WTC11 (cell line): ENCODE measurements at regions not wholly inside any gene's neighbourhood (a gene's known extent, or its start where the extent isn't known, plus 50 kb on each side); places are given as distances from the start of the nearest gene placed in this dataset.

Experiments
- ZNF671 ChIP-seq: fragments of 250-450 bp; sonication (Bioruptor Pico); IDR thresholded peaks from 2 replicates; pipeline ENCODE4 v1.8.0; 2021; ENCODE audit warnings: mild to moderate bottlenecking
- TF ChIP-seq, protein P1 (sequence below): fragments of 200-600 bp; IDR thresholded peaks from 2 replicates; pipeline ENCODE4 v1.8.0; 2022; ENCODE audit warnings: antibody characterized with exemption
- TF ChIP-seq, protein P2 (sequence below): sonication (generic); formaldehyde crosslinking; IDR thresholded peaks from 2 replicates; pipeline ENCODE4 v1.8.1; 2023; ENCODE audit warnings: mild to moderate bottlenecking, missing genetic modification reagents, moderate library complexity
- TF ChIP-seq, protein P3 (sequence below): sonication (generic); formaldehyde crosslinking; IDR thresholded peaks from 2 replicates; pipeline ENCODE4 v1.8.1; 2023; ENCODE audit warnings: mild to moderate bottlenecking, missing genetic modification reagents, moderate library complexity
- TF ChIP-seq, protein P4 (sequence below): sonication (generic); formaldehyde crosslinking; conservative IDR thresholded peaks from 2 replicates; pipeline ENCODE4 v1.8.1; 2023; ENCODE audit warnings: mild to moderate bottlenecking, low read depth, missing genetic modification reagents, moderate library complexity

DNA sequence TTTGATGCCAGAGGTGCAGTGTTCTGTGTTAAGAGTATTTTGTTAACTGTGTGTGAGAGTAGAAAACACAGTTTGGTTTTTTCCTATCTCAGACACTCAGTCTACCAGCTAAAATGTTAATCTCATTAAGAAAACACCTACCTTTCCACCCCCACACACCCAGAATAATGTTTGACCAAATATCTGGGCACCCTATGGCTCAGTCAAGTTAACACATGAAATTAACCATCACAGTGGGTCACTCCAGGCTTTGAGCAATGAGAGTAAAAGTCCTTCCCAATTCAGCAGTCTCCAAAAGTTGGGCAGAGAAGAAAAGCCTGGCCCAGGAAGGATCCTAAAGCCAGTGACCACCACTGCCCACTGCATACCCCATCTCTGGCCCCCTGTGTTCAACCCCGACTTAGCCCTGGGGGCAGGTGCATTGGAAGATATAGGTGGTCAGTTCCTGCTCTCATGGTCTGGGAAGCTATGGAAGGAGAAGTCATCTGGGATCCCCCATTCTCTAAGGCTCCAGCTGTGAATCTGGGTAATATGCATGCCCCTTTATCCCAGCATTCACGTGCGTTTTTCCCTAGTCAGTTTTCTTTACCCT is 50.2 kb upstream of the CSF3R start:
- TF ChIP-seq, protein P1, sequence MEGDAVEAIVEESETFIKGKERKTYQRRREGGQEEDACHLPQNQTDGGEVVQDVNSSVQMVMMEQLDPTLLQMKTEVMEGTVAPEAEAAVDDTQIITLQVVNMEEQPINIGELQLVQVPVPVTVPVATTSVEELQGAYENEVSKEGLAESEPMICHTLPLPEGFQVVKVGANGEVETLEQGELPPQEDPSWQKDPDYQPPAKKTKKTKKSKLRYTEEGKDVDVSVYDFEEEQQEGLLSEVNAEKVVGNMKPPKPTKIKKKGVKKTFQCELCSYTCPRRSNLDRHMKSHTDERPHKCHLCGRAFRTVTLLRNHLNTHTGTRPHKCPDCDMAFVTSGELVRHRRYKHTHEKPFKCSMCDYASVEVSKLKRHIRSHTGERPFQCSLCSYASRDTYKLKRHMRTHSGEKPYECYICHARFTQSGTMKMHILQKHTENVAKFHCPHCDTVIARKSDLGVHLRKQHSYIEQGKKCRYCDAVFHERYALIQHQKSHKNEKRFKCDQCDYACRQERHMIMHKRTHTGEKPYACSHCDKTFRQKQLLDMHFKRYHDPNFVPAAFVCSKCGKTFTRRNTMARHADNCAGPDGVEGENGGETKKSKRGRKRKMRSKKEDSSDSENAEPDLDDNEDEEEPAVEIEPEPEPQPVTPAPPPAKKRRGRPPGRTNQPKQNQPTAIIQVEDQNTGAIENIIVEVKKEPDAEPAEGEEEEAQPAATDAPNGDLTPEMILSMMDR: no peak
- TF ChIP-seq ZNF671 (CRISPR knock-in tag): no peak
- TF ChIP-seq, protein P2, sequence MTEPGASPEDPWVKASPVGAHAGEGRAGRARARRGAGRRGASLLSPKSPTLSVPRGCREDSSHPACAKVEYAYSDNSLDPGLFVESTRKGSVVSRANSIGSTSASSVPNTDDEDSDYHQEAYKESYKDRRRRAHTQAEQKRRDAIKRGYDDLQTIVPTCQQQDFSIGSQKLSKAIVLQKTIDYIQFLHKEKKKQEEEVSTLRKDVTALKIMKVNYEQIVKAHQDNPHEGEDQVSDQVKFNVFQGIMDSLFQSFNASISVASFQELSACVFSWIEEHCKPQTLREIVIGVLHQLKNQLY (CRISPR knock-in tag): no peak
- TF ChIP-seq, protein P3, sequence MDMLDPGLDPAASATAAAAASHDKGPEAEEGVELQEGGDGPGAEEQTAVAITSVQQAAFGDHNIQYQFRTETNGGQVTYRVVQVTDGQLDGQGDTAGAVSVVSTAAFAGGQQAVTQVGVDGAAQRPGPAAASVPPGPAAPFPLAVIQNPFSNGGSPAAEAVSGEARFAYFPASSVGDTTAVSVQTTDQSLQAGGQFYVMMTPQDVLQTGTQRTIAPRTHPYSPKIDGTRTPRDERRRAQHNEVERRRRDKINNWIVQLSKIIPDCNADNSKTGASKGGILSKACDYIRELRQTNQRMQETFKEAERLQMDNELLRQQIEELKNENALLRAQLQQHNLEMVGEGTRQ: no peak
- TF ChIP-seq, protein P4, sequence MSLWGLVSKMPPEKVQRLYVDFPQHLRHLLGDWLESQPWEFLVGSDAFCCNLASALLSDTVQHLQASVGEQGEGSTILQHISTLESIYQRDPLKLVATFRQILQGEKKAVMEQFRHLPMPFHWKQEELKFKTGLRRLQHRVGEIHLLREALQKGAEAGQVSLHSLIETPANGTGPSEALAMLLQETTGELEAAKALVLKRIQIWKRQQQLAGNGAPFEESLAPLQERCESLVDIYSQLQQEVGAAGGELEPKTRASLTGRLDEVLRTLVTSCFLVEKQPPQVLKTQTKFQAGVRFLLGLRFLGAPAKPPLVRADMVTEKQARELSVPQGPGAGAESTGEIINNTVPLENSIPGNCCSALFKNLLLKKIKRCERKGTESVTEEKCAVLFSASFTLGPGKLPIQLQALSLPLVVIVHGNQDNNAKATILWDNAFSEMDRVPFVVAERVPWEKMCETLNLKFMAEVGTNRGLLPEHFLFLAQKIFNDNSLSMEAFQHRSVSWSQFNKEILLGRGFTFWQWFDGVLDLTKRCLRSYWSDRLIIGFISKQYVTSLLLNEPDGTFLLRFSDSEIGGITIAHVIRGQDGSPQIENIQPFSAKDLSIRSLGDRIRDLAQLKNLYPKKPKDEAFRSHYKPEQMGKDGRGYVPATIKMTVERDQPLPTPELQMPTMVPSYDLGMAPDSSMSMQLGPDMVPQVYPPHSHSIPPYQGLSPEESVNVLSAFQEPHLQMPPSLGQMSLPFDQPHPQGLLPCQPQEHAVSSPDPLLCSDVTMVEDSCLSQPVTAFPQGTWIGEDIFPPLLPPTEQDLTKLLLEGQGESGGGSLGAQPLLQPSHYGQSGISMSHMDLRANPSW (CRISPR knock-in tag): no peak
